ENCODE measurements at regions not wholly inside any gene's neighbourhood (a gene's known extent, or its start where the extent isn't known, plus 50 kb on each side); places are given as distances from the start of the nearest gene placed in this dataset.

- H3K27ac ChIP-seq (ENCODE audit: low read depth, low read length) = no peak overlapping the region
- H3K4me1 ChIP-seq (ENCODE audit: control insufficient read depth in 5 of 5, insufficient read depth in 5 of 5, low read length in 5 of 5) = no peaks in the 10 kb centered on the region
- H3K36me3 ChIP-seq (ENCODE audit: control insufficient read depth in 5 of 5, insufficient read depth in 5 of 5, low read length in 5 of 5) = no peaks in the 10 kb centered on the region
- peaks cover 0 to 5% (median 0%) of the 10 kb centered on the region in 5 donors for H3K27me3 ChIP-seq (ENCODE audit: control insufficient read depth in 5 of 5, insufficient read depth in 4 of 5, low read length in 5 of 5)
- H3K9me3 ChIP-seq (ENCODE audit: control insufficient read depth in 5 of 5, low read length in 5 of 5) = no peaks in the 10 kb centered on the region
- H3K9ac ChIP-seq (ENCODE audit: low read length in 5 of 5) = no peak overlapping the region
- no peak overlapping the region for H3K4me3 ChIP-seq (ENCODE audit: low read depth in 1 of 5, low read length in 5 of 5)
Observed at GRCh38 chr1:57894315-57894714, 470.5 kb upstream of the DAB1 start.

GRCh38 chr1:57889676-57890320, 465.9 kb upstream of the DAB1 start:
- no peak overlapping the region for H3K27ac ChIP-seq (ENCODE audit: low read depth, low read length)
- H3K4me3 ChIP-seq (ENCODE audit: low read depth in 1 of 5, low read length in 5 of 5) = no peak overlapping the region
- no peaks in the 10 kb centered on the region for H3K36me3 ChIP-seq (ENCODE audit: control insufficient read depth in 5 of 5, insufficient read depth in 5 of 5, low read length in 5 of 5)
- no peaks in the 10 kb centered on the region for H3K9me3 ChIP-seq (ENCODE audit: control insufficient read depth in 5 of 5, low read length in 5 of 5)
- H3K9ac ChIP-seq (ENCODE audit: low read length in 5 of 5) = no peak overlapping the region
- H3K27me3 ChIP-seq (ENCODE audit: control insufficient read depth in 5 of 5, insufficient read depth in 4 of 5, low read length in 5 of 5) = peaks cover 0 to 2% (median 0%) of the 10 kb centered on the region in 5 donors
- H3K4me1 ChIP-seq (ENCODE audit: control insufficient read depth in 5 of 5, insufficient read depth in 5 of 5, low read length in 5 of 5) = no peaks in the 10 kb centered on the region

- no peak overlapping the region for H3K27ac ChIP-seq (ENCODE audit: low read depth, low read length)
- no peak overlapping the region for H3K9ac ChIP-seq (ENCODE audit: low read length in 5 of 5)
- H3K27me3 ChIP-seq (ENCODE audit: control insufficient read depth in 5 of 5, insufficient read depth in 4 of 5, low read length in 5 of 5) = peaks cover 0 to 2% (median 0%) of the 10 kb centered on the region in 5 donors
- no peak overlapping the region for H3K4me3 ChIP-seq (ENCODE audit: low read depth in 1 of 5, low read length in 5 of 5)
- no peaks in the 10 kb centered on the region for H3K9me3 ChIP-seq (ENCODE audit: control insufficient read depth in 5 of 5, low read length in 5 of 5)
- no peaks in the 10 kb centered on the region for H3K36me3 ChIP-seq (ENCODE audit: control insufficient read depth in 5 of 5, insufficient read depth in 5 of 5, low read length in 5 of 5)
- no peaks in the 10 kb centered on the region for H3K4me1 ChIP-seq (ENCODE audit: control insufficient read depth in 5 of 5, insufficient read depth in 5 of 5, low read length in 5 of 5)
Observed at GRCh38 chr1:57887964-57888491, 464.2 kb upstream of the DAB1 start.

- no peak overlapping the region for H3K9ac ChIP-seq (ENCODE audit: low read length in 5 of 5)
- H3K4me3 ChIP-seq (ENCODE audit: low read depth in 1 of 5, low read length in 5 of 5) = no peak overlapping the region
- H3K36me3 ChIP-seq (ENCODE audit: control insufficient read depth in 5 of 5, insufficient read depth in 5 of 5, low read length in 5 of 5) = no peaks in the 10 kb centered on the region
- no peaks in the 10 kb centered on the region for H3K4me1 ChIP-seq (ENCODE audit: control insufficient read depth in 5 of 5, insufficient read depth in 5 of 5, low read length in 5 of 5)
- H3K9me3 ChIP-seq (ENCODE audit: control insufficient read depth in 5 of 5, low read length in 5 of 5) = no peaks in the 10 kb centered on the region
- peaks cover 0 to 2% (median 0%) of the 10 kb centered on the region in 5 donors for H3K27me3 ChIP-seq (ENCODE audit: control insufficient read depth in 5 of 5, insufficient read depth in 4 of 5, low read length in 5 of 5)
- H3K27ac ChIP-seq (ENCODE audit: low read depth, low read length) = no peak overlapping the region
Observed at GRCh38 chr1:57886376-57886775, 462.5 kb upstream of the DAB1 start.

DNA sequence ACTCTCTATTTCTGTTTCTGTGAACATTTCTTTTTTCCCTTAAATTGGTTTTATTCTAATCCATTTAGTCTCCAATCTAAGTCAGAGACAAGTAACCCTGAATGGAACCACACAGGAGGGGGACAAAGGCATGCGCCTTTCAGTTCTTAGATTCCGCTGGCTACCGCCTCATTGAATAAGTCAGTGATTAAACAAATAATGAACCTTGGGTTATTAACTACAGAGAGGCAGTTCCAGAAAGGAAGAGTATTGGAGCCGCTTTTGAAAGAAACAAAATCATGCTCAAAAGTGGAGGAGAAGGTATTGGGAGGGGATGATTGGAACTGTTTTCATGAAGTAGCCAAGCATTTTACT, 459.8 kb upstream of the DAB1 start:
- H3K9ac ChIP-seq (ENCODE audit: low read length in 5 of 5) = no peak overlapping the region

DNA sequence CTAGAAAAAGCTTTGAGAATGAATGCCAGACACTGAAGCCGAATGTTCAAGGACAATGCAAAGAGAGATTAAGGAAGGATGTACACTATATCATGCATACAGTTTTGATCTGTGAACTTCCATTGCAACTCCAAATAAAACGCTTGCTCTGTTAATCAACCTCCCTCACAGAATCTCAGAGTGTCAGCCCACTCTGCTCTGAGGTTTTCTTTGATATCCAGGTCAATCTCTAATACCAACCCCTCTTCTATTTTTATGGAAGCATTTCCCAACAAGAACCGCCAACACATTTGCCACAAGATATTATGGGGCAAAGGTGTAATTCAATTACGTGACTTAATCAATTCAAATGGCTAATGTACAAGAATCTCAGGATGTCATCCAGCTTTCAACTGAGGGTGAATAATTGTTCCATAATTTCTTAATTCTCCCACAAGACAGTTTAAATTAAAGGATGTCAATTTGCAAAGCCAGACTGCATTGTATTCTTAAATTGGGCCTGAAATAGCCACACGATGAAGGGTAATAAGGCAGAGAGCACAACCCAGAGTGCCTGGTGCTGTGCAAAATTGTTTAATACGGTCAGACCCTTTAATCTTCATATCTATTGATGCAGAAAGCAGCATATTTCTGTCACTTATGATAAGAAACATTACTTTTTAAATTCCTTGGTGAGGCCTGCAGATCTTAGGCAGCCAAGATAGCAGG, 459.2 kb upstream of the DAB1 start:
- Histone ChIP-seq H3K4me1 (ENCODE audit: control insufficient read depth in 5 of 5, insufficient read depth in 5 of 5, low read length in 5 of 5) (no peaks in the 10 kb centered on the region), H3K27ac (ENCODE audit: low read depth, low read length) (no peak overlapping the region), H3K4me3 (ENCODE audit: low read depth in 1 of 5, low read length in 5 of 5) (no peak overlapping the region), H3K27me3 (ENCODE audit: control insufficient read depth in 5 of 5, insufficient read depth in 4 of 5, low read length in 5 of 5) (no peaks in the 10 kb centered on the region), H3K36me3 (ENCODE audit: control insufficient read depth in 5 of 5, insufficient read depth in 5 of 5, low read length in 5 of 5) (no peaks in the 10 kb centered on the region), H3K9ac (ENCODE audit: low read length in 5 of 5) (no peak overlapping the region), H3K9me3 (ENCODE audit: control insufficient read depth in 5 of 5, low read length in 5 of 5) (no peaks in the 10 kb centered on the region)

More for the DNA sequence above, 459.8 kb upstream of the DAB1 start:
- no peak overlapping the region for H3K27ac ChIP-seq (ENCODE audit: low read depth, low read length)
- no peaks in the 10 kb centered on the region for H3K27me3 ChIP-seq (ENCODE audit: control insufficient read depth in 5 of 5, insufficient read depth in 4 of 5, low read length in 5 of 5)
- no peak overlapping the region for H3K4me3 ChIP-seq (ENCODE audit: low read depth in 1 of 5, low read length in 5 of 5)
- no peaks in the 10 kb centered on the region for H3K4me1 ChIP-seq (ENCODE audit: control insufficient read depth in 5 of 5, insufficient read depth in 5 of 5, low read length in 5 of 5)
- no peaks in the 10 kb centered on the region for H3K36me3 ChIP-seq (ENCODE audit: control insufficient read depth in 5 of 5, insufficient read depth in 5 of 5, low read length in 5 of 5)
- H3K9me3 ChIP-seq (ENCODE audit: control insufficient read depth in 5 of 5, low read length in 5 of 5) = no peaks in the 10 kb centered on the region

GRCh38 chr1:57882072-57882471, 458.2 kb upstream of the DAB1 start:
- Histone ChIP-seq H3K4me1 (ENCODE audit: control insufficient read depth in 5 of 5, insufficient read depth in 5 of 5, low read length in 5 of 5) (no peaks in the 10 kb centered on the region), H3K27ac (ENCODE audit: low read depth, low read length) (no peak overlapping the region), H3K4me3 (ENCODE audit: low read depth in 1 of 5, low read length in 5 of 5) (no peak overlapping the region), H3K9ac (ENCODE audit: low read length in 5 of 5) (no peak overlapping the region), H3K36me3 (ENCODE audit: control insufficient read depth in 5 of 5, insufficient read depth in 5 of 5, low read length in 5 of 5) (no peaks in the 10 kb centered on the region), H3K27me3 (ENCODE audit: control insufficient read depth in 5 of 5, insufficient read depth in 4 of 5, low read length in 5 of 5) (no peaks in the 10 kb centered on the region), H3K9me3 (ENCODE audit: control insufficient read depth in 5 of 5, low read length in 5 of 5) (no peaks in the 10 kb centered on the region)

DNA sequence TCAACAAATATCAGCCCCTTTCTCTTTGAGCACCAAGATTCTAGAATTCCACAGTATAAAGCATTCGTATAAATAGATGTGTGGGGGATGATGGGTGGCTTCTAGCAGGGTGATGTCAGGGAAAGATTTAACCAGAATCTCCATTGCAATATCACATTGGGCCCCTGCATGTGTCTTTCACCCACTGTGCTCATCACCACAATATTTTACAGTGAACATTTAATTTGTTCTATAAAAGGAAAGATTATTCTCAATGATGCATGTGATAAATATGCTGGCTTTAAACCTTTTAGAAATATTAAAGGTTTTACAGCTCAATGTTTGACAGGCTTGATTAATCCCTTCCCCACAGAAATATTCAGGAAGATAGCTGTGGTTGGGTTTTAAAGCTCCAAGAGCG, 457.8 kb upstream of the DAB1 start:
- H3K9ac ChIP-seq (ENCODE audit: low read length in 5 of 5) = no peak overlapping the region
- no peaks in the 10 kb centered on the region for H3K27me3 ChIP-seq (ENCODE audit: control insufficient read depth in 5 of 5, insufficient read depth in 4 of 5, low read length in 5 of 5)
- H3K27ac ChIP-seq (ENCODE audit: low read depth, low read length) = no peak overlapping the region
- H3K9me3 ChIP-seq (ENCODE audit: control insufficient read depth in 5 of 5, low read length in 5 of 5) = no peaks in the 10 kb centered on the region
- H3K36me3 ChIP-seq (ENCODE audit: control insufficient read depth in 5 of 5, insufficient read depth in 5 of 5, low read length in 5 of 5) = no peaks in the 10 kb centered on the region
- H3K4me3 ChIP-seq (ENCODE audit: low read depth in 1 of 5, low read length in 5 of 5) = no peak overlapping the region
- H3K4me1 ChIP-seq (ENCODE audit: control insufficient read depth in 5 of 5, insufficient read depth in 5 of 5, low read length in 5 of 5) = no peaks in the 10 kb centered on the region

DNA sequence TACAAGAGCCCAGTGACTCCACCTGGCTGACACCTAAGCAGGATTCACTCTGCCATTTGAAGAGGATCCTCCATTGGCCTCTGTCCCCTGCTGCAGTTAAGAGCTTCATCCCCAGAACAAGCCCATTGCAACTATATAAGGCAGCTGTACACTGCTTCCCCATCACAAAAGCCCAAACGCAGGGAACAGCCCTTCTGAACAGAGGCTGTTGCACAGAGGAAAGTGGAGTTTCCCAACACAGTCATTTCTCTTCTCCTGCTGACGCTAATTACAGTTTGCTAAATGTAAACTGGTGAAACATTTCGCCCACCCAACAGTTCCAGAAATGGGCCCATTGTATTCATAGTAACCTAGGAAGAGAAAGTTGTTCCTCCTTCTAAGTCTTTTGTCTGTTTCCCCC, 455.8 kb upstream of the DAB1 start:
- no peak overlapping the region for H3K9ac ChIP-seq (ENCODE audit: low read length in 5 of 5)

DNA sequence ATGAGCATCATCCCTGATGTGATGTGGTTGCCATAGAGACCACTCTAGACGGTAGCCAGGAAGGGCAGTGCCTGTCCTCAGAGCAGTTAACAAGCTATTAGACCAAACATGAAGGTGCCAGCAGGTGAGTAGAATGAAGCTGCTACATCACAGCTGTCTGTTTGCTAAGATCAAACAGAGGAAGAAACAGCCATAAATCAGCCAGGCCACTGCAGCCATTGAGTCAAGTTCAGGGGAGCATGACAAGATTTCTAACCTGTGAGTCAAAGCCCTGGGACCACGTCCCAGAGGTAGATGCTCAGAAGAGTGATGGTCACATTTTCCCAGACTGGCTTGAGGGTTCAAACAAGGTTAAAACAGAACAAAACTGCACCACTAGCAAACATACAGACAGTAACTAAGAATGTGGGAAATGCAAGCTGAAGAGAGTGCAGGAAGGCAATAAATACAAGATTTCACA, 450.6 kb upstream of the DAB1 start:
- Histone ChIP-seq H3K4me1 (ENCODE audit: control insufficient read depth in 5 of 5, insufficient read depth in 5 of 5, low read length in 5 of 5) (no peaks in the 10 kb centered on the region), H3K9ac (ENCODE audit: low read length in 5 of 5) (no peak overlapping the region), H3K27ac (ENCODE audit: low read depth, low read length) (no peak overlapping the region), H3K4me3 (ENCODE audit: low read depth in 1 of 5, low read length in 5 of 5) (no peak overlapping the region), H3K36me3 (ENCODE audit: control insufficient read depth in 5 of 5, insufficient read depth in 5 of 5, low read length in 5 of 5) (no peaks in the 10 kb centered on the region), H3K9me3 (ENCODE audit: control insufficient read depth in 5 of 5, low read length in 5 of 5) (no peaks in the 10 kb centered on the region), H3K27me3 (ENCODE audit: control insufficient read depth in 5 of 5, insufficient read depth in 4 of 5, low read length in 5 of 5) (no peaks in the 10 kb centered on the region)

More for the DNA sequence above, 455.8 kb upstream of the DAB1 start:
- Histone ChIP-seq H3K4me3 (ENCODE audit: low read depth in 1 of 5, low read length in 5 of 5) (no peak overlapping the region), H3K9me3 (ENCODE audit: control insufficient read depth in 5 of 5, low read length in 5 of 5) (no peaks in the 10 kb centered on the region), H3K27me3 (ENCODE audit: control insufficient read depth in 5 of 5, insufficient read depth in 4 of 5, low read length in 5 of 5) (no peaks in the 10 kb centered on the region), H3K27ac (ENCODE audit: low read depth, low read length) (no peak overlapping the region), H3K36me3 (ENCODE audit: control insufficient read depth in 5 of 5, insufficient read depth in 5 of 5, low read length in 5 of 5) (no peaks in the 10 kb centered on the region), H3K4me1 (ENCODE audit: control insufficient read depth in 5 of 5, insufficient read depth in 5 of 5, low read length in 5 of 5) (no peaks in the 10 kb centered on the region)

Measured in subcutaneous abdominal adipose tissue (tissue), 5 donors.